ENCODE measurements at regions not wholly inside any gene's neighbourhood (a gene's known extent, or its start where the extent isn't known, plus 50 kb on each side); places are given as distances from the start of the nearest gene placed in this dataset.

DNA sequence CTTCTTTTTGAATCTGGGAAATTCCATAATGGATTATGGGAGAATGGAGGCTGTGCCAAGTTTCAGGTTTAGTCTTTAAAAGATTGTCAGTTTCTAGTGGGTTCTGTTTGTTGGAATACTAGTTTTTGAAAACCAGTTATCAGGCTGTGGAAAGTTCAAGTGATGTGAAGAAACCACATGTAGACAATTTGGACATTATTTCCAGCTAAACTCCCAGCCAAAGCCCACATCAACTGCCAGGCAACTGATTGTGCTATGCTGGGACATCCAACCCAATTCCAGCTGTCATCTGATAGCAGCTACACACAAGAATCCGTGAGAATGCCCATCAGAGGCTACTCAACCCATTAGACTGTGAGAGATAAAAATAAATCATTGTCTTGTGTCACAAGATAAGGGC lies 546.1 kb upstream of the ADAMTS5 start:
- H3K27me3 ChIP-seq (ENCODE audit: insufficient read depth), result no peaks in the 10 kb centered on the region
- no peak overlapping the region for H3K27ac ChIP-seq (ENCODE audit: low read depth)
- DNase-seq (ENCODE audit: low spot score), result no peak
- H3K27me3 Mint-ChIP-seq (ENCODE audit: insufficient read depth, low read depth, poor library complexity), result no peaks in the 10 kb centered on the region
- H3K79me2 ChIP-seq (replicated peaks; ENCODE audit: insufficient read depth), result no peaks in the 10 kb centered on the region
- H4K20me1 ChIP-seq (replicated peaks; ENCODE audit: insufficient read depth), result no peaks in the 10 kb centered on the region
- H3K4me3 ChIP-seq, result no peak overlapping the region
- no peak overlapping the region for H3K4me2 ChIP-seq
- 0 out of 2 replicates have a peak, but pooled peaks cover 2% of the 10 kb centered on the region for H3K36me3 ChIP-seq (ENCODE audit: insufficient read depth)
- H3K4me1 Mint-ChIP-seq, result peaks cover 5% of the 10 kb centered on the region; the same call in 2 of the 3 replicates
- no peaks in the 10 kb centered on the region for H3K4me1 ChIP-seq (ENCODE audit: insufficient read depth)
- H3F3A ChIP-seq (replicated peaks; ENCODE audit: low read depth), result no peaks in the 10 kb centered on the region
- H3K4me3 Mint-ChIP-seq, result no peak overlapping the region
- H3K9me3 Mint-ChIP-seq, result peaks cover 16% of the 10 kb centered on the region
- H2AFZ ChIP-seq, result no peak overlapping the region
- peaks cover 14% of the 10 kb centered on the region for H3K36me3 Mint-ChIP-seq (ENCODE audit: low read depth)
- no peak overlapping the region for H3K27ac Mint-ChIP-seq
- ATAC-seq, result no peak
- 0 out of 2 replicates have a peak, but pooled peaks cover 4% of the 10 kb centered on the region for H3K9me2 ChIP-seq (ENCODE audit: insufficient read depth)
- TF ChIP-seq NANOG (IDR thresholded peaks at IDR 0.05; ENCODE audit: borderline replicate concordance) (no peak), ZNF114 (CRISPR knock-in tag; IDR thresholded peaks at IDR 0.05) (no peak), EZH2phosphoT487 (IDR thresholded peaks at IDR 0.05; ENCODE audit: unreplicated experiment) (no peak), JUNB (IDR thresholded peaks at IDR 0.05; ENCODE audit: unreplicated experiment) (no peak)

DNA sequence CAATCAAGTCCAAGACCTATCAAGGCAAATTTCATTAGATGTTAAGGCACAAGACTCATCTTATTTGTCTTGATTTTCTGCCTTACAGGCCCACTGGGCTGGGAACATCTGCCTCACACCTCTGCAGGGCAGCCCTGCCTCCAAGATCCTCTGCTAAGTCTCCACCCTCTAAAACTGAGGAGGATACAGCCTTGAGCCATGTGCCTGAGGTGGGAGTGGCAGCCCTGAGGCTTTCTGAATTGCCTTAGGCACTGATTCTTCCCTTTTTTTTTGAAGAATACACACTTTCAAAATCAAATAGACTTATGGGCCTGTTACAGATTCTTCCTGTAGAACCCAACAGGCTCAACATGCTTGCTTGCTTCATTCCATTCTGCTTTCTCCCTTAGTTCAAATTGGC lies 544.3 kb upstream of the ADAMTS5 start:
- Histone ChIP-seq H2AFZ (no peak overlapping the region), H4K20me1 (replicated peaks; ENCODE audit: insufficient read depth) (no peaks in the 10 kb centered on the region), H3K4me2 (no peak overlapping the region), H3K79me2 (replicated peaks; ENCODE audit: insufficient read depth) (no peaks in the 10 kb centered on the region), H3K4me3 (no peak overlapping the region), H3K36me3 (ENCODE audit: insufficient read depth) (no peaks in the 10 kb centered on the region), H3F3A (replicated peaks; ENCODE audit: low read depth) (no peaks in the 10 kb centered on the region), H3K27me3 (ENCODE audit: insufficient read depth) (no peaks in the 10 kb centered on the region), H3K9me2 (ENCODE audit: insufficient read depth) (0 out of 2 replicates have a peak, but pooled peaks cover 4% of the 10 kb centered on the region), H3K27ac (ENCODE audit: low read depth) (no peak overlapping the region), H3K4me1 (ENCODE audit: insufficient read depth) (no peaks in the 10 kb centered on the region)
- Mint-ChIP-seq H3K4me3 (no peak overlapping the region), H3K4me1 (peaks cover 5% of the 10 kb centered on the region; the same call in 2 of the 3 replicates), H3K9me3 (no peaks in the 10 kb centered on the region), H3K27ac (no peak overlapping the region), H3K36me3 (ENCODE audit: low read depth) (no peaks in the 10 kb centered on the region), H3K27me3 (ENCODE audit: insufficient read depth, low read depth, poor library complexity) (no peaks in the 10 kb centered on the region)
- ATAC-seq, result no peak
- no peak for DNase-seq (ENCODE audit: low spot score)
- TF ChIP-seq, protein P1, sequence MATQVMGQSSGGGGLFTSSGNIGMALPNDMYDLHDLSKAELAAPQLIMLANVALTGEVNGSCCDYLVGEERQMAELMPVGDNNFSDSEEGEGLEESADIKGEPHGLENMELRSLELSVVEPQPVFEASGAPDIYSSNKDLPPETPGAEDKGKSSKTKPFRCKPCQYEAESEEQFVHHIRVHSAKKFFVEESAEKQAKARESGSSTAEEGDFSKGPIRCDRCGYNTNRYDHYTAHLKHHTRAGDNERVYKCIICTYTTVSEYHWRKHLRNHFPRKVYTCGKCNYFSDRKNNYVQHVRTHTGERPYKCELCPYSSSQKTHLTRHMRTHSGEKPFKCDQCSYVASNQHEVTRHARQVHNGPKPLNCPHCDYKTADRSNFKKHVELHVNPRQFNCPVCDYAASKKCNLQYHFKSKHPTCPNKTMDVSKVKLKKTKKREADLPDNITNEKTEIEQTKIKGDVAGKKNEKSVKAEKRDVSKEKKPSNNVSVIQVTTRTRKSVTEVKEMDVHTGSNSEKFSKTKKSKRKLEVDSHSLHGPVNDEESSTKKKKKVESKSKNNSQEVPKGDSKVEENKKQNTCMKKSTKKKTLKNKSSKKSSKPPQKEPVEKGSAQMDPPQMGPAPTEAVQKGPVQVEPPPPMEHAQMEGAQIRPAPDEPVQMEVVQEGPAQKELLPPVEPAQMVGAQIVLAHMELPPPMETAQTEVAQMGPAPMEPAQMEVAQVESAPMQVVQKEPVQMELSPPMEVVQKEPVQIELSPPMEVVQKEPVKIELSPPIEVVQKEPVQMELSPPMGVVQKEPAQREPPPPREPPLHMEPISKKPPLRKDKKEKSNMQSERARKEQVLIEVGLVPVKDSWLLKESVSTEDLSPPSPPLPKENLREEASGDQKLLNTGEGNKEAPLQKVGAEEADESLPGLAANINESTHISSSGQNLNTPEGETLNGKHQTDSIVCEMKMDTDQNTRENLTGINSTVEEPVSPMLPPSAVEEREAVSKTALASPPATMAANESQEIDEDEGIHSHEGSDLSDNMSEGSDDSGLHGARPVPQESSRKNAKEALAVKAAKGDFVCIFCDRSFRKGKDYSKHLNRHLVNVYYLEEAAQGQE (IDR thresholded peaks at IDR 0.05; ENCODE audit: unreplicated experiment), result no peak
- TF ChIP-seq EZH2phosphoT487 (IDR thresholded peaks at IDR 0.05; ENCODE audit: unreplicated experiment) (no peak), ZNF114 (CRISPR knock-in tag; IDR thresholded peaks at IDR 0.05) (no peak), CREB1 (CRISPR knock-in tag; IDR thresholded peaks at IDR 0.05; ENCODE audit: low read depth) (no peak), JUNB (IDR thresholded peaks at IDR 0.05; ENCODE audit: unreplicated experiment) (no peak), ZNF331 (CRISPR knock-in tag; IDR thresholded peaks at IDR 0.05; ENCODE audit: low read depth) (no peak), NANOG (IDR thresholded peaks at IDR 0.05; ENCODE audit: borderline replicate concordance) (no peak), STAT1 (IDR thresholded peaks at IDR 0.05; ENCODE audit: unreplicated experiment) (no peak), POLR2AphosphoS5 (IDR thresholded peaks at IDR 0.05; ENCODE audit: low read depth) (no peak)
- TF ChIP-seq, protein P2, sequence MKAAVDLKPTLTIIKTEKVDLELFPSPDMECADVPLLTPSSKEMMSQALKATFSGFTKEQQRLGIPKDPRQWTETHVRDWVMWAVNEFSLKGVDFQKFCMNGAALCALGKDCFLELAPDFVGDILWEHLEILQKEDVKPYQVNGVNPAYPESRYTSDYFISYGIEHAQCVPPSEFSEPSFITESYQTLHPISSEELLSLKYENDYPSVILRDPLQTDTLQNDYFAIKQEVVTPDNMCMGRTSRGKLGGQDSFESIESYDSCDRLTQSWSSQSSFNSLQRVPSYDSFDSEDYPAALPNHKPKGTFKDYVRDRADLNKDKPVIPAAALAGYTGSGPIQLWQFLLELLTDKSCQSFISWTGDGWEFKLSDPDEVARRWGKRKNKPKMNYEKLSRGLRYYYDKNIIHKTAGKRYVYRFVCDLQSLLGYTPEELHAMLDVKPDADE (IDR thresholded peaks at IDR 0.05), result no peak
- TF ChIP-seq, protein P3, sequence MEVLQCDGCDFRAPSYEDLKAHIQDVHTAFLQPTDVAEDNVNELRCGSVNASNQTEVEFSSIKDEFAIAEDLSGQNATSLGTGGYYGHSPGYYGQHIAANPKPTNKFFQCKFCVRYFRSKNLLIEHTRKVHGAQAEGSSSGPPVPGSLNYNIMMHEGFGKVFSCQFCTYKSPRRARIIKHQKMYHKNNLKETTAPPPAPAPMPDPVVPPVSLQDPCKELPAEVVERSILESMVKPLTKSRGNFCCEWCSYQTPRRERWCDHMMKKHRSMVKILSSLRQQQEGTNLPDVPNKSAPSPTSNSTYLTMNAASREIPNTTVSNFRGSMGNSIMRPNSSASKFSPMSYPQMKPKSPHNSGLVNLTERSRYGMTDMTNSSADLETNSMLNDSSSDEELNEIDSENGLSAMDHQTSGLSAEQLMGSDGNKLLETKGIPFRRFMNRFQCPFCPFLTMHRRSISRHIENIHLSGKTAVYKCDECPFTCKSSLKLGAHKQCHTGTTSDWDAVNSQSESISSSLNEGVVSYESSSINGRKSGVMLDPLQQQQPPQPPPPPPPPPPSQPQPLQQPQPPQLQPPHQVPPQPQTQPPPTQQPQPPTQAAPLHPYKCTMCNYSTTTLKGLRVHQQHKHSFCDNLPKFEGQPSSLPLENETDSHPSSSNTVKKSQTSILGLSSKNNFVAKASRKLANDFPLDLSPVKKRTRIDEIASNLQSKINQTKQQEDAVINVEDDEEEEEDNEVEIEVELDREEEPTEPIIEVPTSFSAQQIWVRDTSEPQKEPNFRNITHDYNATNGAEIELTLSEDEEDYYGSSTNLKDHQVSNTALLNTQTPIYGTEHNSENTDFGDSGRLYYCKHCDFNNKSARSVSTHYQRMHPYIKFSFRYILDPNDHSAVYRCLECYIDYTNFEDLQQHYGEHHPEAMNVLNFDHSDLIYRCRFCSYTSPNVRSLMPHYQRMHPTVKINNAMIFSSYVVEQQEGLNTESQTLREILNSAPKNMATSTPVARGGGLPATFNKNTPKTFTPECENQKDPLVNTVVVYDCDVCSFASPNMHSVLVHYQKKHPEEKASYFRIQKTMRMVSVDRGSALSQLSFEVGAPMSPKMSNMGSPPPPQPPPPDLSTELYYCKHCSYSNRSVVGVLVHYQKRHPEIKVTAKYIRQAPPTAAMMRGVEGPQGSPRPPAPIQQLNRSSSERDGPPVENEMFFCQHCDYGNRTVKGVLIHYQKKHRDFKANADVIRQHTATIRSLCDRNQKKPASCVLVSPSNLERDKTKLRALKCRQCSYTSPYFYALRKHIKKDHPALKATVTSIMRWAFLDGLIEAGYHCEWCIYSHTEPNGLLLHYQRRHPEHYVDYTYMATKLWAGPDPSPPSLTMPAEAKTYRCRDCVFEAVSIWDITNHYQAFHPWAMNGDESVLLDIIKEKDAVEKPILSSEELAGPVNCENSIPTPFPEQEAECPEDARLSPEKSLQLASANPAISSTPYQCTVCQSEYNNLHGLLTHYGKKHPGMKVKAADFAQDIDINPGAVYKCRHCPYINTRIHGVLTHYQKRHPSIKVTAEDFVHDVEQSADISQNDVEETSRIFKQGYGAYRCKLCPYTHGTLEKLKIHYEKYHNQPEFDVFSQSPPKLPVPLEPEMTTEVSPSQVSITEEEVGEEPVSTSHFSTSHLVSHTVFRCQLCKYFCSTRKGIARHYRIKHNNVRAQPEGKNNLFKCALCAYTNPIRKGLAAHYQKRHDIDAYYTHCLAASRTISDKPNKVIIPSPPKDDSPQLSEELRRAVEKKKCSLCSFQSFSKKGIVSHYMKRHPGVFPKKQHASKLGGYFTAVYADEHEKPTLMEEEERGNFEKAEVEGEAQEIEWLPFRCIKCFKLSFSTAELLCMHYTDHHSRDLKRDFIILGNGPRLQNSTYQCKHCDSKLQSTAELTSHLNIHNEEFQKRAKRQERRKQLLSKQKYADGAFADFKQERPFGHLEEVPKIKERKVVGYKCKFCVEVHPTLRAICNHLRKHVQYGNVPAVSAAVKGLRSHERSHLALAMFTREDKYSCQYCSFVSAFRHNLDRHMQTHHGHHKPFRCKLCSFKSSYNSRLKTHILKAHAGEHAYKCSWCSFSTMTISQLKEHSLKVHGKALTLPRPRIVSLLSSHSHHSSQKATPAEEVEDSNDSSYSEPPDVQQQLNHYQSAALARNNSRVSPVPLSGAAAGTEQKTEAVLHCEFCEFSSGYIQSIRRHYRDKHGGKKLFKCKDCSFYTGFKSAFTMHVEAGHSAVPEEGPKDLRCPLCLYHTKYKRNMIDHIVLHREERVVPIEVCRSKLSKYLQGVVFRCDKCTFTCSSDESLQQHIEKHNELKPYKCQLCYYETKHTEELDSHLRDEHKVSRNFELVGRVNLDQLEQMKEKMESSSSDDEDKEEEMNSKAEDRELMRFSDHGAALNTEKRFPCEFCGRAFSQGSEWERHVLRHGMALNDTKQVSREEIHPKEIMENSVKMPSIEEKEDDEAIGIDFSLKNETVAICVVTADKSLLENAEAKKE (CRISPR knock-in tag; IDR thresholded peaks at IDR 0.05), result no peak

Measured in GM23338 (cell line).